K562 (cell line): ENCODE measurements at regions not wholly inside any gene's neighbourhood (a gene's known extent, or its start where the extent isn't known, plus 50 kb on each side); places are given as distances from the start of the nearest gene placed in this dataset.

Experiments used
- ATAC-seq: fragments of 200-7000 bp; cut with Tn5 transposase; 3 replicates; pipeline ENCODE4 v1.9.1; 2020; ENCODE audit warnings: moderate library complexity
- BruUV-seq: library from RNA; stranded (reverse); fragments of 400-500 nt; replicated peaks from 2 replicates; lab custom pipeline; 2021; lab: Mats Ljungman, UMichigan
- CTCF ChIA-PET: fragments of 300-600 bp; formaldehyde crosslinking; extraction: SDS; loops from one replicate; lab custom pipeline; 2021; ENCODE audit warnings: low intra/inter-chr PET ratio; lab: Yijun Ruan, JAX
- POLR2A ChIA-PET: fragments of 300-600, 350-650 bp; sonication (Branson Sonifier 250); formaldehyde crosslinking; extraction: SDS; loops from one replicate; lab custom pipeline; 2021; ENCODE audit warnings: antibody characterized with exemption, inconsistent platforms; lab: Yijun Ruan, JAX
- DNase-seq, 4 experiments: peaks; one replicate each; pipeline versions ENCODE4 v3.0.0 to v3.0.0-alpha.2; 2011 to 2018; ENCODE audit warnings: low spot score in 3 of 4, mixed read lengths in 3 of 4; ENCODE audit errors: extremely low read depth in 1 of 4
- FAIRE-seq: peaks from 2 replicates; lab custom pipeline; 2011; peaks lifted over from hg19 to GRCh38; lab: Jason Lieb, UNC
- H2AFZ ChIP-seq: 2 replicates; pipeline ENCODE4 v1.6.0; 2011; ENCODE audit warnings: low read depth, low read length, control low read depth, inconsistent platforms
- H3K27ac ChIP-seq: fragments of 200-600 bp; 3 replicates; pipeline ENCODE4 v1.8.0; 2011; ENCODE audit warnings: low read depth, mild to moderate bottlenecking, control low read depth, inconsistent platforms, low read length, moderate library complexity, mixed read lengths; ENCODE audit errors: extremely low read depth
- H3K27me3 ChIP-seq, 2 experiments: fragments of 300-600 bp in 1 of 2; 2 replicates in 1 of 2; 3 replicates in 1 of 2; pipeline versions ENCODE4 v1.6.0 to v1.8.0; 2011; ENCODE audit warnings: inconsistent platforms in 2 of 2, low read length in 2 of 2, mild to moderate bottlenecking in 1 of 2, mixed read lengths in 1 of 2, moderate library complexity in 1 of 2; ENCODE audit not compliant: control insufficient read depth in 2 of 2, insufficient read depth in 2 of 2
- H3K36me3 ChIP-seq: fragments of 300-600 bp; 3 replicates; pipeline ENCODE4 v1.8.0; 2011; ENCODE audit warnings: mild to moderate bottlenecking, low read length, inconsistent platforms; ENCODE audit not compliant: control insufficient read depth, insufficient read depth
- H3K4me1 ChIP-seq, 2 experiments: fragments of 200-600 bp in 1 of 2; replicated peaks in 1 of 2; 2 replicates in 1 of 2; 3 replicates in 1 of 2; pipeline versions ENCODE4 v1.5.1 to v1.8.0; 2011; ENCODE audit warnings: inconsistent platforms in 2 of 2, low read length in 2 of 2, mild to moderate bottlenecking in 1 of 2, mixed read lengths in 1 of 2, moderate library complexity in 1 of 2; ENCODE audit not compliant: control insufficient read depth in 2 of 2, insufficient read depth in 2 of 2
- H3K4me2 ChIP-seq: 2 replicates; pipeline ENCODE4 v1.6.1; 2011; ENCODE audit warnings: low read length, control low read depth, inconsistent platforms, mixed read lengths; ENCODE audit not compliant: insufficient read depth
- H3K4me3 ChIP-seq: fragments of 200-600 bp; sonication (generic), shearing (Covaris generic); 2 replicates; pipeline ENCODE4 v1.5.1; 2016; ENCODE audit warnings: control low read depth, inconsistent platforms
- H3K79me2 ChIP-seq: fragments of 200-600 bp; 3 replicates; pipeline ENCODE4 v1.8.0; 2011; ENCODE audit warnings: low read length, inconsistent platforms; ENCODE audit not compliant: control insufficient read depth, insufficient read depth
- H3K9ac ChIP-seq, 2 experiments: 2 replicates each; pipeline versions ENCODE4 v1.6.0 to v1.6.1; 2011; ENCODE audit warnings: low read depth in 2 of 2, low read length in 2 of 2, control low read depth in 1 of 2, inconsistent platforms in 1 of 2, mild to moderate bottlenecking in 1 of 2, mixed read lengths in 1 of 2; ENCODE audit not compliant: insufficient read depth in 1 of 2
- H3K9me1 ChIP-seq: one replicate; pipeline ENCODE4 v1.6.0; 2011; ENCODE audit warnings: inconsistent platforms, mild to moderate bottlenecking, low read length, moderate library complexity; ENCODE audit not compliant: control insufficient read depth, insufficient read depth
- H3K9me3 ChIP-seq: replicated peaks from 2 replicates; pipeline ENCODE4 v1.5.1; 2011; ENCODE audit warnings: low read depth, low read length, inconsistent platforms; ENCODE audit not compliant: control insufficient read depth, insufficient read depth
- H4K20me1 ChIP-seq: replicated peaks from 2 replicates; pipeline ENCODE4 v1.6.1; 2011; ENCODE audit warnings: low read length, inconsistent platforms, mixed read lengths; ENCODE audit not compliant: control insufficient read depth, insufficient read depth
- C11orf30 ChIP-seq: fragments of 450-650 bp; IDR thresholded peaks from 2 replicates; pipeline ENCODE4 v1.6.1; 2016; ENCODE audit warnings: low read depth, mild to moderate bottlenecking
- CC2D1A ChIP-seq: fragments of 450-650 bp; IDR thresholded peaks from 2 replicates; pipeline ENCODE4 v1.6.1; 2017; ENCODE audit warnings: mild to moderate bottlenecking
- CHAMP1 ChIP-seq: fragments of 450-650 bp; IDR thresholded peaks from 2 replicates; pipeline ENCODE4 v1.6.1; 2016; ENCODE audit warnings: mild to moderate bottlenecking
- HLTF ChIP-seq: fragments of 450-650 bp; IDR thresholded peaks from 2 replicates; pipeline ENCODE4 v1.6.1; 2016
- MAFF ChIP-seq: IDR thresholded peaks from 2 replicates; pipeline ENCODE4 v1.6.1; 2012; ENCODE audit warnings: low read length, improper control_type of control experiment
- OTX1 ChIP-seq: fragments of 450-650 bp; formaldehyde crosslinking; IDR thresholded peaks from 2 replicates; pipeline ENCODE4 v1.4.0; 2022; ENCODE audit warnings: mild to moderate bottlenecking
- SETDB1 ChIP-seq: IDR thresholded peaks from one replicate; pipeline ENCODE4 v1.6.1; 2012; ENCODE audit warnings: low read length, control low read depth, inconsistent platforms
- SMARCA4 ChIP-seq: fragments of 450-650 bp; IDR thresholded peaks from 2 replicates; pipeline ENCODE4 v1.6.1; 2016
- TRIM25 ChIP-seq: fragments of 450-650 bp; IDR thresholded peaks from 2 replicates; pipeline ENCODE4 v1.7.0; 2016; ENCODE audit warnings: borderline replicate concordance
- ZNF124 ChIP-seq: sonication (generic); formaldehyde crosslinking; IDR thresholded peaks from 2 replicates; pipeline ENCODE4 v1.8.1; 2022; ENCODE audit warnings: missing genetic modification reagents
- ZNF318 ChIP-seq, 2 experiments: fragments of 450-650 bp; IDR thresholded peaks; 2 replicates each; pipeline ENCODE4 v1.6.1; 2016; ENCODE audit warnings: mild to moderate bottlenecking in 2 of 2, borderline replicate concordance in 1 of 2, low read depth in 1 of 2, moderate library complexity in 1 of 2
- in situ Hi-C: fragments of 300-500 bp; cut with MboI; formaldehyde crosslinking; loops from 4 replicates; pipeline ENCODE4 v1.15.0; 2018; ENCODE audit warnings: inconsistent platforms, mixed read lengths
- intact Hi-C: fragments of 100-400 bp; cut with micrococcal nuclease; formaldehyde crosslinking; loops from 2 replicates; pipeline ENCODE4 v1.14.2; 2022

- TF ChIP-seq CHAMP1 (0 out of 2 replicates have a peak, but pooled peaks have one; percentile 16), OTX1 (CRISPR knock-in tag) (no peak), CC2D1A (no peak), SETDB1 (no peak), SMARCA4 (no peak), MAFF (0 out of 2 replicates have a peak, but pooled peaks have one; percentile 27), C11orf30 (peak; percentile 61; the same call in 1 of the 2 replicates), TRIM25 (no peak), ZNF124 (no peak)
- TF ChIP-seq, all 486 proteins: peak for 10
Observed at GRCh38 chr15:67902579-67903009, 62.7 kb upstream of the RNU6-1 start (continued).

GRCh38 chr15:67903708-67904107 lies 63.9 kb upstream of the RNU6-1 start:
- H3K79me2 ChIP-seq = no peaks in the 10 kb centered on the region
- peaks cover 0 to 11% of the 10 kb centered on the region in 2 experiments; a peak in 3 of 5 replicates for H3K4me1 ChIP-seq
- H2AFZ ChIP-seq = no peak overlapping the region
- no peaks in the 10 kb centered on the region for H3K9me1 ChIP-seq
- no TSS peak for BruUV-seq
- in situ Hi-C loops = no loop called here
- H3K4me3 ChIP-seq = no peak overlapping the region
- H3K9me3 ChIP-seq = peaks cover 2% of the 10 kb centered on the region; the same call in 1 of the 2 replicates
- H3K27me3 ChIP-seq = no peaks in the 10 kb centered on the region
- ATAC-seq (no peak), FAIRE-seq (no peak), DNase-seq (no peak)
- CTCF ChIA-PET = no interaction called here
- POLR2A ChIA-PET = no interaction called here
- intact Hi-C loops = no loop called here
- H4K20me1 ChIP-seq = no peaks in the 10 kb centered on the region
- no peak overlapping the region for H3K9ac ChIP-seq
- TF ChIP-seq HLTF (peak; percentile 94), ZNF318 (IDR thresholded peaks at IDR 0.05; ENCODE audit: borderline replicate concordance in 1 of 2, low read depth in 1 of 2) (no peak)
- no peaks in the 10 kb centered on the region for H3K36me3 ChIP-seq
- no peak overlapping the region for H3K4me2 ChIP-seq
- no peak overlapping the region for H3K27ac ChIP-seq
